ENCODE measurements at regions not wholly inside any gene's neighbourhood (a gene's known extent, or its start where the extent isn't known, plus 50 kb on each side); places are given as distances from the start of the nearest gene placed in this dataset.
"Not testable (repeated sequence)": the region's sequence is repeated elsewhere in the genome, so short reads cannot be mapped to it uniquely, and the experiment has no call there.

GRCh38 chr3:159482241-159482993 is 506.2 kb upstream of the IL12A start:
- no peak for DNase-seq

GRCh38 chr3:159482994-159483367 is 505.7 kb upstream of the IL12A start:
- no peak for DNase-seq

DNA sequence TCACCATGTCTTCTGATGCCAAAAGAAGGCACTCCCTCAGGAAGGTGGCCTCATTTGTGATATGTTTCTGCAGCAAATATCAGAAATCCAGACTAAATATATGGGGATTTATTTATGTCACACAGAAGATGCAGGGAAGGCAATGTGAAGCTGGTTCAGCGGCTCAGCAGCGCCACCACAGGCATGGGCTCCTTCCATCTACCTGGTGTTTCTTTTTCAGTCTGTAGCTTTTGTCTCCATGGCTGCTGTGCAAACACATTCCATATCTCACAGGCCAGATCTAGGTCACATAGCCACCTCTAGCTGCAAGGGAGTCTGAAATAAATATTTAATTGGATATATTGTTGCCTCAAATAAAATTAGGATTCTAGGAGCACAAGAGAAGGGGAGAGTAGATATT is 502.1 kb upstream of the IL12A start:
- DNase-seq, result no peak

DNA sequence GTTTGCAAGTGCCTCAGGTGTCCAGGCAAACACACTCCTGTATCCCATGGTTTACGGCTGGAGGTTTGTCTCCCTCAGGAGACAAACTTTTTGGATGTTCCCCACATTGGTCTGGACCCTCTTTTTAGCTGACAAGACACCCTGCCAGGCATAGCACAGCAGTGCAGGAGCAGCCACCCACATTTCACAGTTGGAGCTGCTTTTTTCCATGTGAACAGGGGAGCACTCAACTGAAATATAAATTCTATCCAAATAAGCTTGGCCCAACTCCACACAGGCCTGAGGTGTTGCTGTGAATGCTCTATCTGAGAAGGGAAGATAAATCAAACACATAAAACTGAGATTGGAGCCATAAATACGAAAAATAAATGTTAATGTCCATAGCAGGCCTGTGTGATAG is 501.3 kb upstream of the IL12A start:
- no peak for DNase-seq

DNA sequence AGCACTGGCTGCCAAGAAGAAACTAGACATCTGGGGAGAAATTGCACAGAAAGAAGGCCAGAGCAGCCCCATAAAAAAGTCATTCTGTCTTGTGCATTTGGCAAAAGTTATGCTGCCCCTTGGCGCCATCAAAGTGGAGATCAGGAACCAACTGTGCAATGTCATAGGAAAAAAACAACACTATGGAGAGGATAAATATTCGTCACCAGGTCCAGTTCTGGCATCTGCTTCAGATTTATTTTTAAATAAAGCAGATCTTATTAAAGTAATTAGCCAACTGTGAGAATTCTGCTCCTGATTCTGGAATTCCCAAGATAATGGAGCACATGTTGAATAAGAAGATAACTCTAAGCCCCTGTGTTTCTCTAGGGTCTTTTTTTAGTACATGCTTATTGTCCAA is 500.0 kb upstream of the IL12A start:
- no peak for DNase-seq

- DNase-seq, result no peak
Observed at GRCh38 chr3:159497361-159497760, 491.3 kb upstream of the IL12A start.

- no peak for DNase-seq
Observed at GRCh38 chr3:159499031-159499793, 489.4 kb upstream of the IL12A start.

- no peak for DNase-seq
Observed at GRCh38 chr3:159501029-159501428, 487.6 kb upstream of the IL12A start.

- no peak for DNase-seq
Observed at GRCh38 chr3:159502986-159503385, 485.6 kb upstream of the IL12A start.

- not testable (repeated sequence) for DNase-seq
Observed at GRCh38 chr3:159510988-159511387, 477.6 kb upstream of the IL12A start.

DNA sequence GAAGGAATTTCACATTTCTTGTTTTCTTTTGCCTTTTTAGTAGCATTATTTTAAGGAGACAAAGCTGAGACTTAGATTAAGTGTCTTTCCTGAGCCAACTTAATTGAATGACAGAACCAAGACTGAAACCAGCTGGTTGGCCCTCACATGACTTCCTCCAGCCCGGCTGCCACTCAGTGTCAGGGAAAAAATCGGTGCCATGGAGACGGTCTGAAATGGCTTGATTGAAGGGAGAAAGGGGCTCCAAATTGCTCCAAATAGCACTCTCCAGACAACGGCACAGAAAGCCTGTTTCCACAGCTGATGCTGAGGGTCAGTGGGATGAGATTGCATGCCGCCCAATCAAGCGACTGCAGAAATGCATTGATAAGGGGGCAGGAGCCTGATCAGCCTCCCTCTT is 475.2 kb upstream of the IL12A start:
- DNase-seq, result no peak

DNA sequence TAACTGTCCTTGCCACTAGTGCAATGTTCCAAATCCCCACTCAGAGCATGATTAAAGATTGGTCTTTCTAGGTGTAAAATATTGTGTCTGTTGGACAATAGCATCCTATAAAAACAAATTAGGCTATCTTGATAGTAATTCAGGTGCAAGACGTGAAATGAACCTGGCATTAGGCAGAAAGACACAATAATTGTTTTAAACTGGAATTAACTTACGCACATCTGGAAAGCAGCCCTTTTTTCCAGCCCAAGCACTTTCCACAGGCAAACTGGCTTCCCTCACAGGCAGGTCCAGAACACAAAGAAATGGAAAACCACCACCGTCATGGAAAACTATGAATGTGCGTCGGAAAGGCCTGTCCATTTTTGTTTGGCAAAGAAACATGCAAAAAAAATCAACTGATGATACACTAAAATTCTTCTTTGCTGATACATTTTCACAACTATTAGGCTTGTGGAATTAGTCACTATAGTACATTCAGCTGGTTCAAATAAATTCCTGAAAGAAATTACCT is 474.7 kb upstream of the IL12A start:
- no peak for DNase-seq

- no peak for DNase-seq
Observed at GRCh38 chr3:159517105-159517504, 471.5 kb upstream of the IL12A start.

GRCh38 chr3:159520638-159521037 is 468.0 kb upstream of the IL12A start:
- DNase-seq, result no peak

DNA sequence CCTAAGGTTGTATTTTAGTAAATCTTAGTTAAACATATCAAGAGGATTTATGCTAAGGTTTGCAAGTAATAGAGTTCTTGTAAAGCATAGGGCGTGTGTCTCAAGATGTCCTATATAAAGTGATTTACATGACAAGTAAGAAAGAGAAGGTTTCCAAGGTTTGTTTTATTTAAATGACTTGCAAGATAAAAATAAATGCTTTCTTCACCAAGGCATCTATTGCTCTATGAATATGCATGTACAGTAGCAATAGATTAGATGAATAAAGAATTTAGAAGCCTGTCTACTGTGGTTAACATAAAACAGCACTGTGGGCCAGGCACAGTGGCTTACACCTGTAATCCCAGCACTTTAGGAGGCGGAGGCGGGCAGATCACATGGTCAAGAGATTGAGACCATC is 466.4 kb upstream of the IL12A start:
- no peak for DNase-seq

DNA sequence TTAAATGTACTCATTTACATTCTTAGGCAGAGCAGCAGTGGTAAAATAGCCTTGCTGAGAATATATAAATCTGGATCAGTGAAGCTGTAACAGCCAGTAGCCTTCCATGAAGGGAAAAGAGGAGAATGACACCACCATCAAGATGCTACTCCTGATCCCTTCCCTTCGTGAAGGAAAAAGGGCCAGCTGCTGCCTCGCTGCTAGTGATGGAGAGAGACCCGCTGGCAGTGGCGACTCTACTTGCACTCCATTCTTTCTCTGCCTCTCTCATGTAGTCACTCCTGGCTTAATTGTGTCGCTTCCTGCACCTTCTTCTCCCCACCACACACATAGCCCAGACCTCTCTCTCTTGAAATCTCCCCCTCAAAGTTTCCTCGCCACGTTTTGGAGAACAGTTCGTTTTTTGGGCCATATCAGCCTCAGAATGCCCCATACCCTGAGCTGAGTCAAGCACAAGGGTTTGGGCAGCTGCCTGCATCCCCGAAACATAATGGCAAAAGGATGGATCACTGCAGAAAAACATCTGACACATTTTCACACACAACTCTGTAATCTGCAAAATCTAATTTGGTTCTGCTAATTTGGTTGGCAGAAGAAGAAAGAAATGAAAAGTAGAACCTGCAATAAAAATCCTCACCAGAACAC is 460.3 kb upstream of the IL12A start:
- DNase-seq, result no peak

- no peak for DNase-seq
Observed at GRCh38 chr3:159532577-159532976, 456.1 kb upstream of the IL12A start.

DNA sequence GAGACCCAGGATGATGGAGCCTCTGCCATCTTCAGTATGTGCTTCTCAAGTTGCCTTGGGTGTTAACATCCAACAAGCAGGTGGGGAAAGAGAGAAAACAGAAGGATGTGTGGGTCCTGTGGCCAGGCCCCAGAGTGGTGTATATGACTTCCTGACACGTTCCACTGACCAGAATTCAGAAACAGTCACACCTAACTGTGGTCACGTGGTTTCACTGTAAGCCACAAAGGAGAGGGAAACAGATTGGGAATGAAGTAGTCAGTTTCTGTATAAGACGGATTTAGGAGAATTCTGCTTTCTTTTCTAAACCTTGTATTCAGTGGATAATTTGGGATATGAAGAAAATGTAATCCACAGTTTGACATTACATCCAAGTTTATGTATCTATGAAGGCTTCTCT is 454.1 kb upstream of the IL12A start:
- DNase-seq, result no peak

- DNase-seq, result no peak
Observed at GRCh38 chr3:159536876-159537275, 451.8 kb upstream of the IL12A start.

DNA sequence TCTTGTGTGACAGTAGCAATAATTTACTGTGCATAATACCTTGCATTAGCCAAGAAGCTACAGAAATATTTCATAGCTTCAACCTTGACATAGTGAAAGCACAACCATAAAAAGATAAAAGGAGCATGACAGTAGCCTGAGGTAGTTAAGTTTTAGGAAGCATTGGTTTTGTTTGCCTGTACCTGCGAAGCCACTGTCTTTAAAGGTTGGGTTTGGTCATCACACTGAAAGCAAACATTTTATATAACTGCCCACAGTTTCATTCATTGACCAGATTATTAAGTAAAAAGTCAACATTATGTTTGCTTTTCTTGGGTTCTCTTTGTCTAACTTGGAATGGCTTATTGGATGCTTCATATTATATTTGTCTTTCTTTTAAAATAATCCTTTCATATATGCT is 450.1 kb upstream of the IL12A start:
- DNase-seq, result no peak

- DNase-seq, result no peak
Observed at GRCh38 chr3:159540882-159541495, 447.6 kb upstream of the IL12A start.

DNA sequence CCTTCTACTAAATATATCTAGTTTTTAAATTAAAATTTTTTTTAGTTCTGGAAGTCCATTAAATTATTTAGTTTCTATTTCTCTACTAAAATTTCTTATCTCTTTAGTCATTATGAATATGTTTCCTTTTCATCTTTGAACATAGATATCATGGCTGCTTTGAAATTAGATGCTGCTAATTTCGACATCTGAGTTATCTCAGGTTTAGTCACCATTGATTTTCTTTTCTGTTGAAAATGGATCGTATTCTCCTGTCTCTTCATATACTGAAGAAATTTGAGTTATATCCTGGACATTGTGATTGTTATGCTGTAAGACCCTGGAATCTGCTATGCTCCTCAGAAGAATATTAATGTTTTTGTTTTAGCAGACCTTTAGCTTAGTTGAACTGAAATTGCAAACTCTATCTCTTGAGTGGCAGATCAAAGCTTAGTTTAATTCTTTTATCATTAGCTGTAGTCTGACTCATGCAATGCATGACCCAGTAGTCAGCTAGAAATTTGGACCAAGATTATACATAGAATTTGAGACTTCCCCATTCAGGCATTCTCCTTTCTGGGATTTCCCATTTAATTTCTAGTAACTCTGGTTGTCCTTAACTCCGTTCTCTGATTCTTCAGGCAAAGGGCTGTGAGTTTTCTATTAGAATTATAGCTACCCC is 439.8 kb upstream of the IL12A start:
- no peak for DNase-seq

DNA sequence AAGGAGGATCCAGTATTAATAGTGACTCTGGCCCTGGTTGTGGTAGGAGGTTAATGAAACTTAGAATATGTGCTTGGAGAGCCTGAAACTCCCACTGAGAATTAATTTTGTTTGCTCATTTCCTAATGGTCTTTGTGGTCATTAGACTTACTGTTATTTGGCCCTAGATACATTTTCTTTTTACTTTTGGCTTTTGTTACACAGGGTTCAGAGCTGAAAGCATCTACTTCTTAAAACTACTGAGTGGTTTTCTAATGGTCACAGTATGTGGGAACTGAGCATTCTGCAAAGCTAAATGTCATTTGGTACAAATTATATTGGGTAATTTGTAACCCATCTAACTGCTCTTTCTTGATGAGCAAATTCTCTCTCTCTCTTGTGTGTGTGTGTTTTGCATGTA is 433.4 kb upstream of the IL12A start:
- no peak for DNase-seq
